NCI-H2107 (cell line): ENCODE measurements at regions not wholly inside any gene's neighbourhood (a gene's known extent, or its start where the extent isn't known, plus 50 kb on each side); places are given as distances from the start of the nearest gene placed in this dataset.
"Not testable (repeated sequence)": the region's sequence is repeated elsewhere in the genome, so short reads cannot be mapped to it uniquely, and the experiment has no call there.

Experiments used
- DNase-seq: peaks from one replicate; lab custom pipeline; 2025; lab: John Stamatoyannopoulos, UW

DNA sequence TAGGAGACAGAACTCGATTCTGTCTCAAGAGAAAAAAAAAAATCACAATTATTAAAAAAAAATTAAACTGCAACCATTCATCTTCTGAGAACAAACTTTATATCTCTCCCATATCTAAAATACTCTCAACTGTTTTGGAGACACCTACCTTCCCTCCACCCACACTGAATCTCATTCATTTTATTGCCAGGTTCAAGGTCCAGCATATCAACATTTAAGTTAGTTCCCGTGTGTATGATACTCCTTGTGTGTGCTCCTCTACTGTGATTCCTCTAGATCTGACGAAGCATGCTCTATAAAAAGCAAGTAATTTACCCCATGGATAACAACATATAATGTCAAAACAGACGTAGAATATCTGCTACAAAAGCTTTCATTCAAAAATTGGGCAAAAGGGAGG is 351.8 kb upstream of the SORCS1 start:
- no peak for DNase-seq

- not testable (repeated sequence) for DNase-seq
Observed at GRCh38 chr10:107504011-107504410, 339.5 kb upstream of the SORCS1 start.

- no peak for DNase-seq
Observed at GRCh38 chr10:107502229-107502985, 337.9 kb upstream of the SORCS1 start.

GRCh38 chr10:107498983-107499382 is 334.5 kb upstream of the SORCS1 start:
- DNase-seq: no peak

DNA sequence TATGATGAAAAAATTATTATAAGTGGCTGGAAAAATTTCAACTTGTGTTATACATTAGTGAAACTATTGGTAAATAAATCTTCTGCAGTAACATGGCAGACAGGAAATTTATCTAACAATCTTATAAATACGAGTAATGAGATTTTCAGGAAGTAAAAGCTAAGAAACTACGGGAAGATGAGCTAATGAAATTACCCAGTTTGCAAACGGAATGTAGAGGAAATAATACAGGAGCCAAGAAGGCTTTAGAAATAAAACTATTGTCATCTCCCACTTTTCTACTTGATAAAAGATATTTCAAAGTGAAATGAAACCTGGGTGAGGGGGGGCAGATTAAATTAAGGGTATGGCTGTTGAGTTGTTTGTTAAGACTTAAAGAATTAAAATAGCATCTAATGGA is 332.5 kb upstream of the SORCS1 start:
- no peak for DNase-seq

GRCh38 chr10:107496594-107496993 is 332.1 kb upstream of the SORCS1 start:
- DNase-seq: no peak

DNA sequence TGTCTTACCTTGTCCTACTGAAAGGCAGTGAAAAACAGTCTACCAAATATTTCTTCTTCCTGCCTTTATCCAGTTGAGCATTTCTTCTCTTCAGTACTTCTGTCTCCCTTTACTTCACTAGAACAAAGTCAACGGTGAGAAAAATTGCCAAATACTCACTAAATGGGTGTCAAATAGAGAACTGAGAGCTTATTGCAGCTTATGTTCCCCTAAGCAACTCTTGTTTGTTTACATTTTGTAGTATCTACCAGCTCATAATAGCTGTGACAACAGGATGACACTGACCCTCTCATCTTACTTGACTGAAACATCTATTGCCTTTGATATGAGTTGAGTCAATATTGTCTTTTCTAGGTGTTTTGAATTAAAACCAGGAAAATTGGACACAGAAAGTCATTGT is 327.9 kb upstream of the SORCS1 start:
- DNase-seq: no peak

DNA sequence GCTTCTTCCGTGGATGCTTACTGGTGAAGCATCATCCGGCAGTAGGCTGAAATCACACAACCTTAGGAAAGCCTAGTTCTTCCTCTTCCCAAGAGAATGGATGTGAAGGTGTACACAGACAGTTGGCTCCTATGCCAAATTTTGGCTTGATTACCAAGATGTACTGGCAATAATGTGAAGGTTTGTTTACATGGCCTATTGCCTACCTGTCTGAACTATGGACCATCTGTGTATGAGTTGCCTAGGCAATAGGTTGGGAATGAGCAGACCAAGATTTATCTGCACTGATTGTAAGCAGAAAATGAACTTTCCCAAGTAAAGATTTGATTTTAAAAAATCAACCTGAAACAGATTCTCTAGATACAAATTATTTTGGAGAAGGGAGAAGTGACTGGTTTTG is 325.9 kb upstream of the SORCS1 start:
- no peak for DNase-seq

DNA sequence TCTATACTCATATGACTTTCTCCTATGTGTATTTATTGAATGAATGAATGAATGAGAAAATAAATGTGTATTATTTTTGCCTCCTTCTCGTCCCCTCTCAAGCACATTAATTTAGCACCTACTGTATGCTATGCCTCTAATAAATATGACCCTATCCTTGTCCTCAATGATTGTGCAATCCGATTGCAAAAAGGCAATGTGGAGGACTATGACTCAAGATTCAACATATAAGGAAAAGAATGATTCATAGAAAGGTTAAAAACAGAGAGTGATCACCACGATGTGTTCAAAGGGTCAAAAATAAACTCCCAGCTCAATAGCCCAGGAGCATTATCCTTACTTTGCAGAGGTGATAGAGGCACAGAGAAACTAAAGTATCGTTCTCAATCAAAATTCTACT is 322.8 kb upstream of the SORCS1 start:
- DNase-seq: no peak

- no peak for DNase-seq
Observed at GRCh38 chr10:107485019-107485418, 320.5 kb upstream of the SORCS1 start.

DNA sequence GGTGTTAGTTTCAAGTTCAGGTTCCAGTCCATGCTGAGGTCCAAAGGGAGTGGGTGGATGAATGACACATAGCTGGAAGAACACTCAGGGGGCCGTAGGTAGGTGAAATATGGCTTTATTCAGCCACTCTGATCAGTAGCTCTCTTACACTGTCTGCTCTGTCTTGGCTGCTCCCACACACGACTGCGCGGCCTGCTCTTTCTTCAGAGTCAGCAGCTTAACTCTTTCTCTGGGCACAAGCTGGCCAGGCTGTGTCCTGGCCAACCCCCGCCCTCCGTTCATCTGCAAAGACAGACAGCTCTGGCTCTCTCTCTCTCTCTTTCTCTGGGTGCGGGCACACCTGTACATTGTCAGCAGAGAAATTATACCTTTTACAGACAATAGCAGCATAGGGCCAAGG is 317.4 kb upstream of the SORCS1 start:
- DNase-seq: no peak

- no peak for DNase-seq
Observed at GRCh38 chr10:107481224-107481623, 316.7 kb upstream of the SORCS1 start.

GRCh38 chr10:107480781-107481180 is 316.3 kb upstream of the SORCS1 start:
- no peak for DNase-seq

DNA sequence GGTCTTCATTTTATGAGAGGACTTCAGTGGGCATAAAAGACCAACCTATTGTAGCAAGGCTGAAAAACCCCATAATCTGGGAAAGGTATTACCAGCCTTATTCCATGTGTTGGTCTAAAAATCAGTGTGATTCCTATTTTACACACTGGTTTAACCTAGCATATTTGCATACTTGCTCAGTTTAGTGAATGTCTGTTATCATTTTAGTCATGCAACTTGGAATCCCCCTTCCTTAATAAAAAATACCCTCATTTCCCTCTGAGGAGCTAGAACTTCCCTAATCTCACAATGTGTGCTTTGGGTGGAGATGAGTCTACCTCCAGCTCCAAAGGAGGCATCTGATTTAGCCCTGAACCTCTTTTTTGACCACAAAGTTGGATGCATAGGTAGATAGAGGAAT is 312.8 kb upstream of the SORCS1 start:
- DNase-seq: no peak

DNA sequence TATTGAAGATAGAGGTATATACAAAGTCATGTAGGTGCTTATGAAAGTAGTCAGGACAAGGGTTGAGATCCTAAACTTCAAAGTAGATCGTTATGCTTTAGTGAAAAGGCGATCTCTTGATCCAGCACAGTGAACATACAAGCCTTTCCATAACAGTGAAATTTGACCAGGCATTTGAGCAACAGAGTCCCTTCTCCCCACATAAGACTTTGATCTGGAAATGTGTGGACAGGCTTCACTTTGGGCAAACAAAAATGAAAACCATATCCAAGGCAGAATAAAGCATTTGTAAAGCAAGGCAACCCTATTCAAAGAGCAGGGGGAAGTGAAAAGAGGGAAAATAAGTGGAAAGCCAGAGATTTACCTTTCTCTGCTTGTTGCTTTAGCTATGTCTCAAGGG is 311.9 kb upstream of the SORCS1 start:
- no peak for DNase-seq

GRCh38 chr10:107474650-107475049 is 310.1 kb upstream of the SORCS1 start:
- no peak for DNase-seq

GRCh38 chr10:107473225-107473624 is 308.7 kb upstream of the SORCS1 start:
- DNase-seq: no peak

DNA sequence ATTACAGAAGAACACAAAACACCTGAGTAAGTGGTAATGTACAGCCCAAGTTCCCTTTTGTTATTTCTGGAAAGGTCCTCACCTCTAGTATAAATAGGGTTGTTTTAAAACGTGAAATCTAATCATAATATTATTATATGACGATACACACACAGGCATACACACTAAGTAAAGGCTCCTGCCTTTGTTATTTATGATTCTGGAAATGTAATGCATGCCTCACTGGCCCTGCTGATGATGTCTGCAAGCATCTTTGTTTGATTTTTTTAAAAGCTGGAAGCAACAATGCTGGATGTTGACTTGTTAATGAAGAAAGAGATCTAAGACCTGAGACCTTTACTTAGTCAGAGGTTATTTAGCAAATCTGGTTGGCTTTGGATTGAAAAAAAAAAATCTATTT is 307.4 kb upstream of the SORCS1 start:
- DNase-seq: no peak

DNA sequence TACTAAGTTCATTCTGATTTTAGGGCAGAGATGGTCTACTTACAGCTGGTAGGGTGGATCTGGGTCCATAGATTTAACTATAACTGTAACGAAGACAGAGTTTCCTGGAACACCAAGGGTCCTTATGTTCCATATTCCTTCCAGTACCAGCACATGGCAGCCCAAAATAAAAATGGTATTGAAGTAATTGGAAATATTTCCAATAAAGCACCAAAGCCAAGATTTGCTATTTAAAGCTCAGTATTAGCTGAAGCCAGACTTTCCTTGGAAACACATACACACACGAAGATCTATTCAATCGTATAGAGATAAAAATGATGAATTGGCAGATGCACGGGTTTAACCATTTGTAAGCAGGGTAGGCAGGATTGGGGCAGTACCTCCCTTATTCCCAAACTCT is 289.1 kb upstream of the SORCS1 start:
- no peak for DNase-seq

DNA sequence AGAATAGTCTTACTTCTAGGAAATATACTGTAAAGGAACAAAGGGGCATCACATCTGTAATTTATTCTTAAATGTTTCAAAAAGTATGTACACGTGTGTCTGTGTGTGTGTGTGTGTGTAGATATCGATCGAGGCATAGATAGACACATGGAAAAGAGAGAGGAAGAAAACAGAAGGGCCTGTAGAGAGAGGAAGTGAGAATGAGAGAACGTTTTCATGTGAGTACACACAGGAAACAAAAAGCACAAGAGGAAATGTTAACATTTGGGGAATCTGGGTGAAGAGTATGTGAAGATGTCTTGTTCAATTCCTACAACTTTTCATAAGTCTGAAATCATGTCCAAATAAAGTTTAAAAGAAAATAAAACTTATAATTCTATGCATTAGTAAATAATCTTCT is 286.5 kb upstream of the SORCS1 start:
- DNase-seq: no peak

GRCh38 chr10:107450056-107450455 is 285.6 kb upstream of the SORCS1 start:
- DNase-seq: no peak

- DNase-seq: no peak
Observed at GRCh38 chr10:107444443-107444842, 279.9 kb upstream of the SORCS1 start.

GRCh38 chr10:107443813-107444212 is 279.3 kb upstream of the SORCS1 start:
- no peak for DNase-seq

GRCh38 chr10:107443326-107443725 is 278.8 kb upstream of the SORCS1 start:
- no peak for DNase-seq
